HG03108 (cell line): ENCODE measurements at regions not wholly inside any gene's neighbourhood (a gene's known extent, or its start where the extent isn't known, plus 50 kb on each side); places are given as distances from the start of the nearest gene placed in this dataset.
A peak's percentile ranks its signal among the peaks of the same experiment; 100 is the strongest.
"Not testable (repeated sequence)": the region's sequence is repeated elsewhere in the genome, so short reads cannot be mapped to it uniquely, and the experiment has no call there.

Experiments
- ATAC-seq: cut with Tn5 transposase; IDR thresholded peaks from one replicate; pipeline ENCODE4 v1.9.1; 2021; ENCODE audit warnings: moderate library complexity; ENCODE audit not compliant: unreplicated experiment

DNA sequence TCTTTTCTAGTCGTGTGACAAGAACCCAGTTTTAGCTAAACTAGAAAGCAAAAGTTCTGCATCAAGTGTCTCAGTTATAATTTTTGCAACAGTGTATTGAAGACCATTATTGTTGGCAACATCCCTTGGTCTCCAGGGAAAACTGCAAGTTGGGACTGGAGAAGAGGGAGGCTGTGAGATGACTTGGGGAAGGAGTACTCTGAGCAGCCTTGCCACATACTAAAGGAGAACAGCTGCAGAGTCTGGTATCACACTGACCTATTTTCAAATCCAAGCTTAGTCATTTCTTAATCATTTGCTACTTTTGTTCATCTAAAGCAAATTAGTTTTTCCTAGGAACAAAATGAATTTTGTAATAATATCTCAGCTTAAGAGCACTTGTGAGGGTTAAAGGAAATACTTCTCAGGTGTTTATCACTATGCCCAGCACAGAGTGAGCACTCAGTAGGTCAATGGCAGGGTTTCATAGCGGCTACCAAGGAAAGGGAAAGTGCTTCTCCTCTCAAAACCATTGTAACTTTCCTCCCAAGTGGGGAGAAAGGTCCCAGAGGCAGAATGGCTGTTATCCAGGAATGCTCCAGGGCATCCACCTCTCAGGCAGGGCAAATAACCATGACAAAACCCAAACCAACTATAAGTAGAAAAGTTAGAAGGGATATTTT is 247.1 kb downstream of the C11orf87 start:
- ATAC-seq, result no peak

GRCh38 chr11:109677231-109677630 is 255.2 kb downstream of the C11orf87 start:
- ATAC-seq, result no peak

DNA sequence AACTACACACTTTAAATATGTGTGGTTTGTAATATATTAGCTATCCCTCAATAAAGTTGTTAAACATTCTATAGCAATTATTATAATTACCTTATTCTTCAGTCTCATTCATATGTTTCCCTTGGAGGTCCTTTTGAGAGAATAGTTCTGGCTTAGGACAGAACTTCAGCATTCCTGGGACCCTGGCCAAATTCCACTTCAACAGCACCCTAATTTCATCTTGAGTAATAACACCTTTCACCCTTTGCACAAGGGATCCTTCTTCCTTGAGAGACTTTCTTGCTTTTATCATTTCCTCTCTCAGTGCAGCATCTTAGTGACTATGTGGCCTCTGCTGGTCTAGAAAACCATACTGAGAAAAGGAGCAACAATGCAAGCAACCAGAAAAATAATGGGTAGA is 255.9 kb downstream of the C11orf87 start:
- ATAC-seq, result no peak

DNA sequence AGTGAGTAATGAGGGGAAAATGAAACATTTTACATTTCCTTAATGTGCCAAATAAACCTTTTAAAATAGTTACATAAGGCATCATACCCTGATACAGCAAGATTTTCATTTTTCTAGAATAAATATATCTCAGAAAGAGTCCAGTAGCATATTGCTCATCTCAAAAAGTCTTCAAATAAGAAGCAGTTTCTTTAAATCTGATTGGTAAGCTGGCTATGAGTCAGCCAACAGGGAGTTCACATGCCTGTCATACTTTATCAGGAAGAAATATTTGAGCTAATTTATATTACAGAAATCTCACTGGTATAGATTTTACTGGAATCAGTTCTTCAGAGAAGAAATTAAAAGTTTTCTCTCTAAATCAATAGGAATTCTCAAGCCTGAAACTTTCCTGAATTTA is 258.1 kb downstream of the C11orf87 start:
- no peak for ATAC-seq

- ATAC-seq, result not testable (repeated sequence)
Observed at GRCh38 chr11:109682788-109683187, 260.8 kb downstream of the C11orf87 start.

GRCh38 chr11:109695696-109696095 is 273.7 kb downstream of the C11orf87 start:
- no peak for ATAC-seq

DNA sequence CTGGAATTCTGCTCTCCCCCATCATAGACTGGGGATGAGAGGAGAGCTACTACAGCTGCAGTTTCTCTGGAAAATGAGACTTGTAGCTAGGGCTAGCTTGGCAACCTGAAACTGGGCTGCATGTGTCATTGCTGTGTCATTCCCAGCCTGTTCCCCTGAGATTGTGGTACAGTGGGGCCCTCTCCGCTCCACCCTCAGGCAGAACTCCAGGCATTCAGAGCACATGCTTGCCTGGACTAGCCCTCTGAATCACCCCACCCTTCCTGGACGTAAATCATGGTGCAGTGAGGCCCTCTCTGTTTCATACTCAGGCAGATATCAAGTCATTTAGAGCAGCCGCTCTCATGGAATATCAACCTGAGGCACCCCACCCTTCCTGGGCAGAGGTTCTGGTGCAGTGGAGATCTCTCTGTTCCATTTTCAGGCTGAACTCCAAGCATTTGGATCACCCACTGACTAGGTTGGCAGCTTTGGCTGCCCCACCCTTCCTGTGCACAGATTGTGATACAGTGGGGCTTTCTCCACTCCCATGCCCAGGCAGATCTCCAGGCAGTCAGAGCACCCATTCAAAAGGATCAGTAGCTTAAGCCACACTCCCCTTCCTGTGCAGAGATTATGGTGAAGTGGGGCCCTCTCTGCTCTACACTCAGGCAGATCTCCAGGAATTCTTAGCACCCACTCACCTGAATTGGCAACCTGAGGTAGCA is 274.4 kb downstream of the C11orf87 start:
- no peak for ATAC-seq

DNA sequence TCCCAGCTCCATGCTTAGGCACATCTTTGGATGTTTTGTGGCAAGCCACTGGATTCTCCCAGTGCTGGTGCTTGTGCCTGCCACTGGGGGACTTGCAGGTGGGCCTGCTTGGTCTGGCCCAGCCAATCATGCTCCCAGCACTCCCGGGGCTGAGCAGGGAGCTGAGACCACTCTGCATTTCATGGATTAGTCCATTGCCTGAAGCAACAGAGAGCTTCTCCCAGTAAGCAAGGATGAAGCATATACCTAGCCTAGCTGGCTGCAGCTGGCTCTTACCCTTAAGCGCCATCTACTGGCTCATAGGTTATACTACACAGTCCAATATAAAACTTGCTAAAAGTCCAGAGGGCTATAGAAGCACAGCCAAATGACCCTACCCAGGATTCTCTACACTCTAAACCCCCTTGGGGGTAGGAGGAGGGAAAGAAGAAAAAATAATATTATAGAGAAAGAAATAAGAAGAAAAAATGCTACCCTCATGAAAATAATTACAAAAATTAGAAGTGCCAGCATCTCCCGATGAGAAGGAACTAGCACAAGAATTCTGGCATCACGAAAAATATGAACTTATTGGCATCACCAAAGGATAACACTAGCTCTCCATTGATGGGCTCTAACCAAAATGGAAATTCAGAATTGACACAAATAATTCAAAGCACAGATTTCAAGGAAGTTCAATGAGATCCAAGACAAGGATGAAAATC is 275.3 kb downstream of the C11orf87 start:
- ATAC-seq, result peak; percentile 76

GRCh38 chr11:109698237-109698636 is 276.2 kb downstream of the C11orf87 start:
- no peak for ATAC-seq

- ATAC-seq, result no peak
Observed at GRCh38 chr11:109704432-109704831, 282.4 kb downstream of the C11orf87 start.

- no peak for ATAC-seq
Observed at GRCh38 chr11:109706945-109707344, 285.0 kb downstream of the C11orf87 start.

DNA sequence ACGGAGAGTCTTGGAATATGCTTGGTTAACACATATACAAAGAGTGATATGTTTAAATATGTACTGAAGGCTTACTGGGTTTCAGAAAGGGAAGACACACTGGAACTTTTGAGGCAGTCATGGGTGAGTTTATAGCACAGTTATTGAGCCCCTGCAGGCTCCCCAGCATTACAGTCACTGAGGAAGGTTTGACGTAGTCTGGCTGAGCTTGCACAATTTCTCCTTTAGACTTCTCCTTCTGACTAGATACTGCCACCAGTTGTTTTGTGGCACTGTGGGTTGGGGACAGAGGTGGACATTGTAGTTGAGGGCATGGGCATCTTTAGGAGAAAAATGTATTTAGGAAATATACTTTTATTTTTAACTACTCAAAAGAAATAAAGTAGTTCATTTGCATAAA is 285.4 kb downstream of the C11orf87 start:
- ATAC-seq, result no peak

DNA sequence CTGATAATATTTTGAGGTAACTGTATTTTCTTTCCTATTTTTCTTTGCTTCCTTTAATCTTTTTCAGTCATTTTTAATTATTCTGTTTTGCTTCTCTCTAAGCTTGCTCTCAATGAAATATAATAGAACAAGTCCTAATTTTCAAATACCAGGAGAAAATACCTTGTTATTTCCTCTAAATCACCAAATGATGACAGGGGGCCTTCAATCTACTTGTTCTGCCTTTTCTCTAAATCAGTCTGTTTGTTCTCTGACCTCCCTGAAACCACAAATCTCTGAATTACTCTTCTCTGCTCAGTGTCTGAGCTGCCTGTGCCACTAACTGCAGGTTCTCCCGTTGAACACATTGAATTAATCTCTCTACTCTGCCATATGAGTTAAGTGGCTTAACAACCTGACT is 286.2 kb downstream of the C11orf87 start:
- no peak for ATAC-seq

DNA sequence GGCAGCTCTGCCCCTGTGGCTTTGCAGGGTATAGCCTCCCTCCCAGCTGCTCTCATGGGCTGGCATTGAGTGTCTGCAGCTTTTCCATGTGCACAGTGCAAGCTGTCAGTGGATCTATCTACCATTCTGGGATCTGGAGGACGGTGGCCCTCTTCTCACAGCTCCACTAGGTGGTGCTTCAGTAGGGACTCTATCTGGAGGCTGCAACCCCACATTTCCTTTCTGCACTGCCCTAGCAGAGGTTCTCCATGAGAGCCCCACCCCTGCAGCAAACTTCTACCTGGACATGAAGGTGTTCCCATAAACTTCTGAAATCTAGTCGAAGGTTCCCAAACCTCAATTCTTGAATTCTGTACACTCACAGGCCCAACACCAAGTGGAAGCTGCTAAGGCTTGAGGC is 292.5 kb downstream of the C11orf87 start:
- not testable (repeated sequence) for ATAC-seq

DNA sequence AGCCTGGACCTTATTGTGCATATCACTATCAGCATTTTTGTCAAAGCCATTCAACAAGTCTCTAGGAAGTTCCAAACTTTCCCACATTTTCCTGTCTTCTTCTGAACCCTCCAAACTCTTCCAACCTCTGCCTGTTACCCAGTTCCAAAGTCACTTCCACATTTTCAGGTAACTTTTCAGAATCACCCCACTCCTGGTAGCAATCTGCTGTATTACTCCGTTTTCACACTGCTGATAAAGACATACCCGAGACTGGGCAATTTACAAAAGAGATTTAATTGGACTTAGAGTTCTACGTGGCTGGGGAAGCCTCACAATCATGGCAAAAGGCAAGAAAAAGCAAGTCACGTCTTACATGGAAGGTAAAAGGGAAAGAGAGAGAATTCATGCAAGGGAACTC is 293.4 kb downstream of the C11orf87 start:
- not testable (repeated sequence) for ATAC-seq

- ATAC-seq, result no peak
Observed at GRCh38 chr11:109726061-109726460, 304.1 kb downstream of the C11orf87 start.

- no peak for ATAC-seq
Observed at GRCh38 chr11:109728056-109728455, 306.1 kb downstream of the C11orf87 start.

DNA sequence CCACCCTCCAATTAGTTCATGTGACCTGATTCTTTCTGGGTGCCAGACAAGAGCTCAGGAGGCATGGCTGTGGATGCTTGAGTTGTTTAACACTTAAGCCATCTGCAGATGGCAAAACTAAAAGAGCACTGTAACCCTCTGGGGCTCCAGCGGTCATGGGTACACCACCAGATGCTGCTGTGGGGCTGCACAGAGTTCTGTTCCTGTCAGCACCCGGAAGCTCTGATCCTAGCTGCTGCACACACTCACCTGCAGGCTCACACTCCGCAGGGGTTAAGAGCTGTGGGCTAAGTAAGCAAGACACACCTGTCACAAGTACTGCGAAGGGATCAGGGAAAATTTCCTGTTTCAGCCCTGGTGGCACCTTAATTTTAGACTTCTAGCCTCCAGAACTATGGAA is 307.8 kb downstream of the C11orf87 start:
- no peak for ATAC-seq

- no peak for ATAC-seq
Observed at GRCh38 chr11:109730669-109731068, 308.7 kb downstream of the C11orf87 start.

DNA sequence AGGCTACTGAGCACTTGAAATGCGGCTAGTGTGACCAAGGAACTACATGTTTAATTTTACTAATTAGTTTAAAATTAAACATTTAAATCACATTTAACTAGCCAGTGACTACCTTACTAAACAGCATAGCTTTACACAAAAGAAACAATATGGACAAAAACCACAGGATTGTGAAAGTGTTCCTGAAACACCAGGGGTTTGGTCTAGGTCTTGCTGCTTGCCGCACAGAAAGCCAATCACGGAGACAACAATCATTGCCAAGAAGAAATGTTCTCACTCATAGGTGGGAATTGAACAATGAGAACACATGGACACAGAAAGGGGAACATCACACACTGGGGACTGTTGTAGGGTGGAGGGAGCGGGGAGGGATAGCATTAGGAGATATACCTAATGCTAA is 309.5 kb downstream of the C11orf87 start:
- no peak for ATAC-seq

DNA sequence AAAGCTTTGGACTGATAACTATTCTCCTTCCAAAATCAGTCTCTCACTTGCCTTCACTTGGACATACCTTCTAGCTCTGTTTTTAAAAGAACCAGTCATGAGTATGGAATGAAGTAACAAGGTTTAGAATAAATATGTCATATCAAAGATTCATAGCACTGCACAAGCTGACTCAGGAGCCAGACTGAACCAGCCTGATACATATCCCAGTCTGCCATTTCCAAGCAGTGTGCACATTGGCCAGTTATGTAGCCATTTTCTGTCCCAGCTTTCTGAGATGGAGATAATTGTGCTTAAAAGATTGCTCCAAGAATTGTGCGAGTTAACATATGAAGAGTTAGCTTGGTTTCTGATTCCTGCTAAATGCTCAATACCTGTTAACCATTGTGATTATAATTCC is 311.3 kb downstream of the C11orf87 start:
- ATAC-seq, result no peak

GRCh38 chr11:109734566-109734965 is 312.6 kb downstream of the C11orf87 start:
- no peak for ATAC-seq
